ENCODE measurements at regions not wholly inside any gene's neighbourhood (a gene's known extent, or its start where the extent isn't known, plus 50 kb on each side); places are given as distances from the start of the nearest gene placed in this dataset.

DNA sequence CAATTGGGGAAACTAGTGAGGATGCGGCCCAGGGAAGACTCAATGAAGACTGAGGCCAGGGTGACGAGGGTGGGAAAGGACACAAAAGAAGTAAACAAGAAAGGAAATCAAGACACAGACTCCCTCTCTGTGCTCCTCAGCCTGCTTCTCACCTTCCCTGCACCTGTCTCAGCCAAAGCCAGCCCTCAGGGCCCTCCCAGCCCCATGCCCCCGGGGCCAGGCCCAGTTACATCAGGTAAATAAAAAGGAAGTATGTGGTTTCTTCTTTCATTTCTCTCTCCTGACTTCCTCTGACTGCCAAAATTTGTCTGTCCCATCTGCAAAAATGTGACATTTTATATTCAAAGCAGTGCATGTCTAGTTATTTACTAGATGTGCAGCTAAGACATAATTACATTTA is 328.0 kb downstream of the UACA start:
- H2BK20ac ChIP-seq (ENCODE audit: low read depth, low read length), result no peak overlapping the region
- H3K4ac ChIP-seq (ENCODE audit: low read depth, low read length), result no peak overlapping the region
- H4K8ac ChIP-seq (ENCODE audit: low read depth in 2 of 2, low read length in 2 of 2), result no peak overlapping the region
- TF ChIP-seq FOS (IDR thresholded peaks at IDR 0.05; ENCODE audit: low read depth, low read length) (no peak), SMC3 (IDR thresholded peaks at IDR 0.05; ENCODE audit: low read depth, low read length) (no peak), POLR2A (IDR thresholded peaks at IDR 0.05; ENCODE audit: low read depth, low read length) (no peak), CEBPB (IDR thresholded peaks at IDR 0.05; ENCODE audit: low read depth, low read length) (no peak), BHLHE40 (IDR thresholded peaks at IDR 0.05; ENCODE audit: low read depth, low read length) (no peak)
- TF ChIP-seq, protein P1, sequence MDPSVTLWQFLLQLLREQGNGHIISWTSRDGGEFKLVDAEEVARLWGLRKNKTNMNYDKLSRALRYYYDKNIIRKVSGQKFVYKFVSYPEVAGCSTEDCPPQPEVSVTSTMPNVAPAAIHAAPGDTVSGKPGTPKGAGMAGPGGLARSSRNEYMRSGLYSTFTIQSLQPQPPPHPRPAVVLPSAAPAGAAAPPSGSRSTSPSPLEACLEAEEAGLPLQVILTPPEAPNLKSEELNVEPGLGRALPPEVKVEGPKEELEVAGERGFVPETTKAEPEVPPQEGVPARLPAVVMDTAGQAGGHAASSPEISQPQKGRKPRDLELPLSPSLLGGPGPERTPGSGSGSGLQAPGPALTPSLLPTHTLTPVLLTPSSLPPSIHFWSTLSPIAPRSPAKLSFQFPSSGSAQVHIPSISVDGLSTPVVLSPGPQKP (IDR thresholded peaks at IDR 0.05; ENCODE audit: borderline replicate concordance, low read depth, low read length), result no peak
- peaks cover 65% of the 10 kb centered on the region for H3K27me3 ChIP-seq (ENCODE audit: control insufficient read depth, insufficient read depth, low read length)
- H2BK15ac ChIP-seq (ENCODE audit: low read depth, low read length), result no peak overlapping the region
- H3K27ac ChIP-seq (ENCODE audit: insufficient read depth, low read length), result no peak overlapping the region
- DNase-seq, result no peak
- no peaks in the 10 kb centered on the region for H3K9me3 ChIP-seq (ENCODE audit: control insufficient read depth, insufficient read depth, low read length)
- no peak overlapping the region for H3K18ac ChIP-seq (ENCODE audit: low read depth, low read length)
- no peak for ATAC-seq (ENCODE audit: low read depth)
- ChIA-PET POLR2A (ENCODE audit: unreplicated experiment) (no interaction called here), CTCF (no interaction called here)
- intact Hi-C loops (cut with micrococcal nuclease), result no loop called here
- no peaks in the 10 kb centered on the region for H3K4me1 ChIP-seq (ENCODE audit: control insufficient read depth, insufficient read depth, low read length)
- no peak overlapping the region for H4K91ac ChIP-seq (ENCODE audit: insufficient read depth, low read depth, low read length)
- in situ Hi-C loops (cut with MboI; ENCODE audit: low sequenced_read_pairs), result no loop called here
- H3K23ac ChIP-seq (ENCODE audit: low read depth, low read length), result no peak overlapping the region
- H3K9me1 ChIP-seq (ENCODE audit: insufficient read depth, low read length), result no peaks in the 10 kb centered on the region
- H3K14ac ChIP-seq (replicated peaks; ENCODE audit: low read depth, low read length), result no peak overlapping the region
- H3K56ac ChIP-seq (ENCODE audit: extremely low read depth, insufficient read depth, low read length), result no peak overlapping the region
- H3K4me3 ChIP-seq (ENCODE audit: insufficient read depth, low read depth, low read length), result no peak overlapping the region
- H3K9ac ChIP-seq (ENCODE audit: low read depth, low read length), result no peak overlapping the region
- H3K79me1 ChIP-seq (ENCODE audit: low read depth in 1 of 2, low read length in 2 of 2), result no peaks in the 10 kb centered on the region
- no CpG with 5 or more reads among the region's 3 CpGs for WGBS, 2 experiments (ENCODE audit: extremely low coverage in 2 of 2, insufficient read length in 1 of 2)
- dilution Hi-C loops (cut with HindIII; ENCODE audit: low sequenced_read_pairs, unreplicated experiment), result no loop called here
- no peak overlapping the region for H4K5ac ChIP-seq (ENCODE audit: low read depth, low read length)
- no peaks in the 10 kb centered on the region for H4K20me1 ChIP-seq (ENCODE audit: insufficient read depth, low read length)
- no peak overlapping the region for H2BK5ac ChIP-seq (ENCODE audit: low read depth, low read length, poor library complexity, severe bottlenecking)
- no TSS peak for BruUV-seq (replicated peaks)
- no peak overlapping the region for H2AK5ac ChIP-seq (ENCODE audit: low read depth, low read length)
- no peak overlapping the region for H2BK120ac ChIP-seq (ENCODE audit: low read depth, low read length)
- no peak overlapping the region for H3K4me2 ChIP-seq (ENCODE audit: low read depth, low read length)
- no peak overlapping the region for H2AFZ ChIP-seq (replicated peaks; ENCODE audit: low read length, poor library complexity)
- H2AK9ac ChIP-seq (replicated peaks; ENCODE audit: low read depth, low read length, poor library complexity), result no peak overlapping the region
- H3K36me3 ChIP-seq (ENCODE audit: control insufficient read depth, insufficient read depth, low read length), result no peaks in the 10 kb centered on the region
